BJ (cell line): ENCODE measurements at regions not wholly inside any gene's neighbourhood (a gene's known extent, or its start where the extent isn't known, plus 50 kb on each side); places are given as distances from the start of the nearest gene placed in this dataset. TPM values are rescaled to one million over a fixed set of nuclear protein-coding genes. Genes with fewer than 3 reads are reported as not detected.
"Not testable (repeated sequence)": the region's sequence is repeated elsewhere in the genome, so short reads cannot be mapped to it uniquely, and the experiment has no call there.

Source experiments
- CTCF ChIA-PET: fragments of 350-600 bp; formaldehyde crosslinking; extraction: SDS; loops from one replicate; lab custom pipeline; 2021; ENCODE audit warnings: antibody characterized with exemption, inconsistent platforms; lab: Yijun Ruan, JAX
- POLR2A ChIA-PET: fragments of 300-600 bp; sonication (Branson Sonifier 250); formaldehyde crosslinking; extraction: SDS; loops from one replicate; lab custom pipeline; 2021; ENCODE audit warnings: antibody characterized with exemption; lab: Charles Lee
- DNase-seq: peaks from one replicate; pipeline ENCODE4 v3.0.0-alpha.2; 2011; ENCODE audit warnings: low read depth
- H3K27me3 ChIP-seq: 2 replicates; pipeline ENCODE4 v1.6.0; 2011; ENCODE audit warnings: low read length; ENCODE audit not compliant: control insufficient read depth, insufficient read depth
- H3K36me3 ChIP-seq: 2 replicates; pipeline ENCODE4 v1.5.1; 2011; ENCODE audit warnings: low read length; ENCODE audit not compliant: control insufficient read depth, insufficient read depth
- H3K4me3 ChIP-seq: 2 replicates; pipeline ENCODE4 v1.5.1; 2011; ENCODE audit warnings: low read depth, mild to moderate bottlenecking, control low read depth, low read length
- CTCF ChIP-seq: IDR thresholded peaks from 2 replicates; pipeline ENCODE4 v1.5.1; 2011; ENCODE audit warnings: low read depth, mild to moderate bottlenecking, control low read depth, inconsistent platforms, low read length, moderate library complexity; ENCODE audit not compliant: insufficient read depth
- small RNA-seq: library from RNA; depleted of rRNA; stranded (forward); fragments of <200 nt; gene quantifications from one replicate; pipeline ENCODE3, GENCODE V24; 2012; ENCODE audit warnings: low replicate concordance, low read depth; ENCODE audit not compliant: insufficient read length

DNA sequence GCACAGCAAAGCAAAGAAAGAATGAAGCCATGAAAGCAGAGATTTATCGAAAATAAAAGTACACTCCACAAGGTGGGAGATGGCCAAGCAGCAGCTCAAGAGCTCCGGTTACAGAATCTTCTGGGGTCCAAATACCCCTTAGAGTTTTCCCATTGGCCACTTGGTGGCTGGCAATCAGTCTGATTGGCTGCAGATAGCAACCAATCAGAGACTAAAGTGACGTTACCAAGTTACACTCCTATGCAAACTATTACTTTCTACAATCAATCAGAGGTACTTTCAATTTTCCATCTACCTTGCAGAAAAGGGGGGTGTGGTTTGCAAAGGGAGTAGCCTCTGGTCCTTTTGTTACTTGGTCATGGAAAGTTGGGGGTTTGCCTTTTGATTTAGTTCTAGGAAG, 58.0 kb upstream of the AUTS2 start:
- CTCF ChIA-PET: no interaction called here
- Histone ChIP-seq H3K36me3 (no peaks in the 10 kb centered on the region), H3K4me3 (no peak overlapping the region), H3K27me3 (no peaks in the 10 kb centered on the region)
- no peak for TF ChIP-seq CTCF
- no peak for DNase-seq
- POLR2A ChIA-PET: no interaction called here

GRCh38 chr7:69541779-69542432, 56.4 kb upstream of the AUTS2 start:
- DNase-seq, H3K4me3 ChIP-seq, POLR2A ChIA-PET, CTCF ChIA-PET, H3K27me3 ChIP-seq, H3K36me3 ChIP-seq: not testable (repeated sequence)

- Histone ChIP-seq H3K27me3 (no peaks in the 10 kb centered on the region), H3K36me3 (no peaks in the 10 kb centered on the region), H3K4me3 (no peak overlapping the region)
- no peak for DNase-seq
- POLR2A ChIA-PET: no interaction called here
- CTCF ChIA-PET: no interaction called here
- TF ChIP-seq CTCF: no peak
Observed at GRCh38 chr7:69545175-69545574, 53.1 kb upstream of the AUTS2 start.

Small RNA genes lying in the stretch of these regions (small RNA-seq; reads per million reads assigned to genes)
- gene MTATP6P21 (not detected), gene RF00019 (not detected), gene RNA5SP231 (not detected), gene RNU6-229P (not detected), gene RNU6-832P (not detected)
